Umbilical cord (tissue), 1 donor: ENCODE measurements at regions not wholly inside any gene's neighbourhood (a gene's known extent, or its start where the extent isn't known, plus 50 kb on each side); places are given as distances from the start of the nearest gene placed in this dataset.
"Not testable (repeated sequence)": the region's sequence is repeated elsewhere in the genome, so short reads cannot be mapped to it uniquely, and the experiment has no call there.

Experiments
- DNase-seq: peaks from one replicate; pipeline ENCODE4 v3.0.0-alpha.2; 2015; ENCODE audit warnings: low spot score

GRCh38 chr10:90119631-90120280 lies 418.4 kb downstream of the KIF20B start:
- not testable (repeated sequence) for DNase-seq

- DNase-seq, result peak; percentile 81
These were observed 424.3 kb downstream of the KIF20B start for GRCh38 chr10:90125456-90126255.

- DNase-seq, result peak; percentile 68
These were observed 424.8 kb downstream of the KIF20B start for GRCh38 chr10:90126256-90126595.

GRCh38 chr10:90130321-90131086 lies 429.1 kb downstream of the KIF20B start:
- DNase-seq, result no peak

- DNase-seq, result no peak
These were observed 432.2 kb downstream of the KIF20B start for GRCh38 chr10:90133606-90134005.

GRCh38 chr10:90136731-90137316 lies 435.4 kb downstream of the KIF20B start:
- no peak for DNase-seq

- DNase-seq, result no peak
These were observed 437.5 kb downstream of the KIF20B start for GRCh38 chr10:90138844-90139243.

GRCh38 chr10:90141791-90142190 lies 440.4 kb downstream of the KIF20B start:
- DNase-seq, result no peak

- DNase-seq, result no peak
These were observed 442.5 kb downstream of the KIF20B start for GRCh38 chr10:90143937-90144336.

- peak; percentile 40 for DNase-seq
These were observed 446.9 kb downstream of the KIF20B start for GRCh38 chr10:90148116-90148855.

GRCh38 chr10:90149563-90149962 lies 448.2 kb downstream of the KIF20B start:
- DNase-seq, result no peak

- DNase-seq, result peak; percentile 31
These were observed 461.0 kb downstream of the KIF20B start for GRCh38 chr10:90162271-90162853.

GRCh38 chr10:90167174-90168064 lies 466.0 kb downstream of the KIF20B start:
- DNase-seq, result no peak

- no peak for DNase-seq
These were observed 466.9 kb downstream of the KIF20B start for GRCh38 chr10:90168244-90168643.

- DNase-seq, result no peak
These were observed 469.8 kb downstream of the KIF20B start for GRCh38 chr10:90171014-90171722.

GRCh38 chr10:90174531-90174930 lies 473.1 kb downstream of the KIF20B start:
- DNase-seq, result no peak

GRCh38 chr10:90175161-90175681 lies 473.8 kb downstream of the KIF20B start:
- no peak for DNase-seq

GRCh38 chr10:90179696-90180407 lies 478.5 kb downstream of the KIF20B start:
- DNase-seq, result peak; percentile 61
